MCF 10A (cell line): ENCODE measurements at regions not wholly inside any gene's neighbourhood (a gene's known extent, or its start where the extent isn't known, plus 50 kb on each side); places are given as distances from the start of the nearest gene placed in this dataset.

ENCODE experiments used
- BruUV-seq: library from RNA; stranded (reverse); fragments of 400-500 nt; replicated peaks from 2 replicates; lab custom pipeline; 2021; lab: Mats Ljungman, UMichigan
- CTCF ChIA-PET: fragments of 300-600 bp; sonication (Branson Sonifier 250); formaldehyde crosslinking; extraction: SDS; loops from one replicate; lab custom pipeline; 2021; ENCODE audit warnings: antibody characterized with exemption, inconsistent platforms; lab: Yijun Ruan, JAX
- POLR2A ChIA-PET: fragments of 300-600, 350-650 bp; sonication (Branson Sonifier 250); formaldehyde crosslinking; extraction: SDS; loops from one replicate; lab custom pipeline; 2020; ENCODE audit warnings: antibody characterized with exemption, inconsistent platforms; lab: Yijun Ruan, JAX
- DNase-seq: peaks from one replicate; pipeline ENCODE4 v3.0.0-alpha.2; 2018; ENCODE audit not compliant: unreplicated experiment
- H3K27ac Mint-ChIP-seq: one replicate; pipeline ENCODE4 v1.8.0; 2022; ENCODE audit warnings: mild to moderate bottlenecking, low read depth, mixed read lengths; ENCODE audit not compliant: unreplicated experiment
- H3K27me3 Mint-ChIP-seq: one replicate; pipeline ENCODE4 v1.8.0; 2022; ENCODE audit warnings: mixed read lengths; ENCODE audit not compliant: insufficient read depth, unreplicated experiment
- H3K36me3 Mint-ChIP-seq: one replicate; pipeline ENCODE4 v1.8.0; 2022; ENCODE audit warnings: mild to moderate bottlenecking, moderate library complexity, mixed read lengths; ENCODE audit not compliant: insufficient read depth, unreplicated experiment
- H3K4me1 Mint-ChIP-seq: one replicate; pipeline ENCODE4 v1.8.0; 2022; ENCODE audit warnings: mixed read lengths; ENCODE audit not compliant: insufficient read depth, unreplicated experiment
- H3K4me3 Mint-ChIP-seq: one replicate; pipeline ENCODE4 v1.8.0; 2022; ENCODE audit warnings: mild to moderate bottlenecking, moderate library complexity, mixed read lengths; ENCODE audit not compliant: unreplicated experiment
- H3K9me3 Mint-ChIP-seq: one replicate; pipeline ENCODE4 v1.8.0; 2022; ENCODE audit warnings: mixed read lengths; ENCODE audit not compliant: unreplicated experiment
- intact Hi-C: fragments of 100-400 bp; cut with micrococcal nuclease; formaldehyde crosslinking; loops from 2 replicates; pipeline ENCODE4 v1.14.1; 2022
- TF ChIP-seq, protein P1 (sequence below): fragments of 200-600 bp; IDR thresholded peaks from one replicate; pipeline ENCODE4 v1.8.0; 2022; ENCODE audit warnings: antibody characterized with exemption, mild to moderate bottlenecking; ENCODE audit not compliant: unreplicated experiment

DNA sequence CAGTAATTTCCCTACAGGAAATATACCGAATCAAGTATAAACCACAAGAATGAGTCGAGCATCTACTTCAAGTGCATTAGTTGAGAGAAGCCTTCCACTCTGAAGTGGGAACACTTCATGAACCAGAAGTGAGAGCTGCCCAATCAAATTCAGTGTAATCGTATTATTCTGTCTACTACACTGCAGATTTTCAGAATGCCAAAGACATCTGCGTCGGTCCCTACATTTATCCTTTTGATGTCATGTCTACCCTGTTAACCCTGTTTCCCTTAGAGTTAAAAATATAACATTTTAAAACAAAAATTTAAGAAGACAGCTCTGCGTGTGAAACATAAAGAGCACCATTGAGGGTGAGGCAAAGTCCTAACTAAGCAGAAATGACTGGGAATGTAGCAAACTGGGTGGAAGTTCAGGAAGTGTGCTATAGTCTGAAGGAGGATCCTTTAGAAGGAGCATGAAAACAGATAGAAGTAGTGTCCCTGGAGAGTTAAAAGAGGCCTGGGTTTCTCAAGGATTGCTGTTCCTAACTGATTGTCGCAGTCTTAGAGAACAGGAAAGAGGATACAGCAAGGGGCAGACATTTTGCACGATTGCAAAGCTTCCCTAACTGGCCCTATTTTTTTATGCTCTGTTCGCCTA, 291.2 kb downstream of the PTPRC start:
- intact Hi-C loops, result no loop called here
- peak overlapping the region; percentile 98 for H3K27ac Mint-ChIP-seq
- DNase-seq, result peak; percentile 78

GRCh38 chr1:198932351-198932991, 293.6 kb downstream of the PTPRC start:
- DNase-seq, result peak; percentile 77

More for the DNA sequence above, 291.2 kb downstream of the PTPRC start:
- no TSS peak for BruUV-seq
- TF ChIP-seq, protein P1, sequence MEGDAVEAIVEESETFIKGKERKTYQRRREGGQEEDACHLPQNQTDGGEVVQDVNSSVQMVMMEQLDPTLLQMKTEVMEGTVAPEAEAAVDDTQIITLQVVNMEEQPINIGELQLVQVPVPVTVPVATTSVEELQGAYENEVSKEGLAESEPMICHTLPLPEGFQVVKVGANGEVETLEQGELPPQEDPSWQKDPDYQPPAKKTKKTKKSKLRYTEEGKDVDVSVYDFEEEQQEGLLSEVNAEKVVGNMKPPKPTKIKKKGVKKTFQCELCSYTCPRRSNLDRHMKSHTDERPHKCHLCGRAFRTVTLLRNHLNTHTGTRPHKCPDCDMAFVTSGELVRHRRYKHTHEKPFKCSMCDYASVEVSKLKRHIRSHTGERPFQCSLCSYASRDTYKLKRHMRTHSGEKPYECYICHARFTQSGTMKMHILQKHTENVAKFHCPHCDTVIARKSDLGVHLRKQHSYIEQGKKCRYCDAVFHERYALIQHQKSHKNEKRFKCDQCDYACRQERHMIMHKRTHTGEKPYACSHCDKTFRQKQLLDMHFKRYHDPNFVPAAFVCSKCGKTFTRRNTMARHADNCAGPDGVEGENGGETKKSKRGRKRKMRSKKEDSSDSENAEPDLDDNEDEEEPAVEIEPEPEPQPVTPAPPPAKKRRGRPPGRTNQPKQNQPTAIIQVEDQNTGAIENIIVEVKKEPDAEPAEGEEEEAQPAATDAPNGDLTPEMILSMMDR, result no peak
- no peaks in the 10 kb centered on the region for H3K27me3 Mint-ChIP-seq
- ChIA-PET POLR2A (interaction anchor here (0.6 to 4.2 kb wide), 16 partner anchors 8 to 1787 kb away, joined by 3 to 120 read pairs (median 4); no protein-coding TSS in a partner anchor), CTCF (interaction anchor here (0.6 to 2.6 kb wide), 4 partner anchors 10 to 1578 kb away, joined by 3 to 14 read pairs (median 3); no protein-coding TSS in a partner anchor)
- H3K4me3 Mint-ChIP-seq, result peak overlapping the region; percentile 70
- peaks cover 27% of the 10 kb centered on the region for H3K4me1 Mint-ChIP-seq
- H3K9me3 Mint-ChIP-seq, result no peaks in the 10 kb centered on the region
- H3K36me3 Mint-ChIP-seq, result peaks cover 9% of the 10 kb centered on the region

DNA sequence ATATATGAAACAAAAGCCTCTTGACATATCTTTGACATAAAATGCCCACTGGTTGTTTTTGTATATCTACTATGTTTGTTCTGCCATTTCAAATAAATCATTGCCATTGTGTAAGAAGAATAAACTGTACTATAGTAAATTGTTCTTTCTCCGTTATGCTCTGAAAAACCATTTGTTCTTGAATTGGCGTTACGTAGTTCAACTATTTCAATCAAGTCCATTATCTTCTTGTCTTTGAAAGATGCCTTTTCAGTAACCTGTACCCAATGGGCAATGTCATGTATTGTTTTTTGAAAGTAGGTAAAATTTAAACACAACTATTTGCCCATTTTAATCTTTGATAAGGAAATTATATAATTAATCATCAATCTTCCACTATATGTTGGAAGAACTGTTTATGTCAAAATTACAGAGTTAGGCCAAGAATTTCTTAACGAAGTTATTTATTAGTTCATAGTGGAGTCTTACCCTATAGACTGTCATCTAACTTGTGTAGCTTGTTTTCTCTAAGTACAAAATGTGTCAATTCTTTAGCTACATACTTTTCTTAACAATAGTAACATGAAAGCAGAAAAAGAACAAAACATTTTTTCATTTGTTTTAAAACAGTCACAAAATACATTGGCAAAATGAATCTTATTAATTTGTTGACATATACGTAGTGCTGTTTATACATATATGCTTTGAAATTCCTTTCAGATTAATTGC, 294.8 kb downstream of the PTPRC start:
- BruUV-seq, result no TSS peak
- Mint-ChIP-seq H3K36me3 (no peaks in the 10 kb centered on the region), H3K27ac (no peak overlapping the region), H3K9me3 (no peaks in the 10 kb centered on the region), H3K27me3 (no peaks in the 10 kb centered on the region), H3K4me1 (peaks cover 23% of the 10 kb centered on the region), H3K4me3 (no peak overlapping the region)
- peak; percentile 40 for DNase-seq
- intact Hi-C loops, result loop anchor here (2.0 kb wide), 2 partner anchors 31 to 529 kb away; no protein-coding TSS in a partner anchor
- CTCF ChIA-PET, result interaction anchor here (0.7 to 6.3 kb wide), 5 partner anchors 8 to 55 kb away, joined by 3 to 65 read pairs (median 3); no protein-coding TSS in a partner anchor
- POLR2A ChIA-PET, result interaction anchor here (0.5 to 6.8 kb wide), 8 partner anchors 8 to 163 kb away, joined by 3 to 502 read pairs (median 4); no protein-coding TSS in a partner anchor
- TF ChIP-seq, protein P1, result no peak

More at GRCh38 chr1:198932351-198932991, 293.6 kb downstream of the PTPRC start:
- Mint-ChIP-seq H3K27me3 (no peaks in the 10 kb centered on the region), H3K36me3 (no peaks in the 10 kb centered on the region), H3K4me1 (peaks cover 23% of the 10 kb centered on the region), H3K27ac (no peak overlapping the region), H3K9me3 (no peaks in the 10 kb centered on the region), H3K4me3 (no peak overlapping the region)
- TF ChIP-seq, protein P1, result no peak
- intact Hi-C loops, result no loop called here
- BruUV-seq, result no TSS peak
- ChIA-PET POLR2A (interaction anchor here (0.6 to 6.8 kb wide), 8 partner anchors 13 to 162 kb away, joined by 3 to 502 read pairs (median 6); no protein-coding TSS in a partner anchor), CTCF (interaction anchor here (0.6 to 6.3 kb wide), 6 partner anchors 13 to 617 kb away, joined by 3 to 65 read pairs (median 4); no protein-coding TSS in a partner anchor)
